ENCODE measurements at regions not wholly inside any gene's neighbourhood (a gene's known extent, or its start where the extent isn't known, plus 50 kb on each side); places are given as distances from the start of the nearest gene placed in this dataset.
A peak's percentile ranks its signal among the peaks of the same experiment; 100 is the strongest.

DNA sequence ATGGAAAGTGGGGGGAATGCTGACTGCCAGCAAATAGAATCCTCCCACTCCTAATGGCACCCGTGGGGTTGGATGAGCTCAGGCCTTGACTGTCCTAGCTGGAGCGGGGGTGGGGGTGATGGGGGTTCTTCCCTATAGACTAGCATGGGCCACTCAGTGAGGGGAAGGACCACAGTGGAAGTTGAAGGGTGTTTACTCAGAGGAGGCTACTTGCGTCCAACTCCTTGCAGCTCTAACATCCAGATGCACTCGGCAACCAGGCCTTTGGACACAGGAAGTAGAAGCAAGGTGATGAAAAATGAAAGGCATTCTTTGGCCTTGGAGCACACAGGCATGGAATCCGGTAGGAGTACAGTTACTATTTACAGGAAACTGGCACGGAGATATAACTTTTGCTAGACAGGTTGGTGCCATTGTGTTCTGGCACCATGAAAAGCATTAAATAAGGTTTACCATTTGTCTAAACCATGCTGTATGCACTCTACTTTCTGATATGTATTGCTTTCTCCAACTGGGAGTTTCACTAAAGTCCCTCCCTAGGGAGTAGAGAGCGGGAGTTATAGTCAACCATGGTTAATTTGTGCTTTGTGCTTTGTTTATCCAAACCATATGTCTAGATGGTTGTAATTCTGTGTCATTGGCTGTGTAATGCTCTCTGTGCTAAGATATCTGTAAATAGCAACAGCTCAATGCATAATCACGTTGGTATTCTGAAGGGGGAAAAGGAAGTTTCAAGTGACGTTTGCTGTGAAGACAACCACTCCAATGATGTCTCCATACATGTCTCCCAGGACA, 125.3 kb downstream of the TSHZ3 start:
- Histone ChIP-seq H3K4me1 (ENCODE audit: control insufficient read depth in 3 of 3, insufficient read depth in 2 of 3, low read depth in 1 of 3, low read length in 2 of 3) (no peaks in the 10 kb centered on the region), H3K4me3 (ENCODE audit: low read depth in 1 of 3, low read length in 3 of 3) (no peak overlapping the region), H3K9me3 (ENCODE audit: control insufficient read depth in 2 of 2, insufficient read depth in 1 of 2, low read depth in 1 of 2, low read length in 1 of 2) (no peaks in the 10 kb centered on the region), H3K27ac (ENCODE audit: low read depth in 1 of 3, low read length in 2 of 3) (peak overlapping the region in 1 of 3 donors; percentile 33), H3K27me3 (ENCODE audit: control insufficient read depth in 3 of 3, insufficient read depth in 3 of 3, low read length in 3 of 3) (no peaks in the 10 kb centered on the region), H3K36me3 (ENCODE audit: control insufficient read depth in 3 of 3, insufficient read depth in 2 of 3, low read depth in 1 of 3, low read length in 3 of 3) (no peaks in the 10 kb centered on the region)
- peak in 1 of 2 donors; percentile 12 for DNase-seq
- no peak for FAIRE-seq
- WGBS, 3 donors = 56 to 74% (median 66%) methylated on average over 9 of the region's 9 CpGs

- Histone ChIP-seq H3K4me3 (ENCODE audit: low read depth in 1 of 3, low read length in 3 of 3) (no peak overlapping the region), H3K36me3 (ENCODE audit: control insufficient read depth in 3 of 3, insufficient read depth in 2 of 3, low read depth in 1 of 3, low read length in 3 of 3) (no peaks in the 10 kb centered on the region), H3K27me3 (ENCODE audit: control insufficient read depth in 3 of 3, insufficient read depth in 3 of 3, low read length in 3 of 3) (no peaks in the 10 kb centered on the region), H3K27ac (ENCODE audit: low read depth in 1 of 3, low read length in 2 of 3) (no peak overlapping the region), H3K4me1 (ENCODE audit: control insufficient read depth in 3 of 3, insufficient read depth in 2 of 3, low read depth in 1 of 3, low read length in 2 of 3) (no peaks in the 10 kb centered on the region), H3K9me3 (ENCODE audit: control insufficient read depth in 2 of 2, insufficient read depth in 1 of 2, low read depth in 1 of 2, low read length in 1 of 2) (no peaks in the 10 kb centered on the region)
- FAIRE-seq (no peak), DNase-seq (peak in 1 of 2 donors; percentile 49)
- 64 to 68% (median 66%) methylated on average over 2 of the region's 2 CpGs for WGBS, 3 donors
Measured at GRCh38 chr19:31220540-31220939, 128.7 kb downstream of the TSHZ3 start.

GRCh38 chr19:31214997-31215396, 134.2 kb downstream of the TSHZ3 start:
- H3K9me3 ChIP-seq (ENCODE audit: control insufficient read depth in 2 of 2, insufficient read depth in 1 of 2, low read depth in 1 of 2, low read length in 1 of 2) = no peaks in the 10 kb centered on the region
- no peaks in the 10 kb centered on the region for H3K4me1 ChIP-seq (ENCODE audit: control insufficient read depth in 3 of 3, insufficient read depth in 2 of 3, low read depth in 1 of 3, low read length in 2 of 3)
- 81 to 90% (median 82%) methylated on average over 2 of the region's 2 CpGs for WGBS, 3 donors
- H3K27me3 ChIP-seq (ENCODE audit: control insufficient read depth in 3 of 3, insufficient read depth in 3 of 3, low read length in 3 of 3) = no peaks in the 10 kb centered on the region
- H3K36me3 ChIP-seq (ENCODE audit: control insufficient read depth in 3 of 3, insufficient read depth in 2 of 3, low read depth in 1 of 3, low read length in 3 of 3) = no peaks in the 10 kb centered on the region
- FAIRE-seq (no peak), DNase-seq (no peak)
- H3K27ac ChIP-seq (ENCODE audit: low read depth in 1 of 3, low read length in 2 of 3) = no peak overlapping the region
- H3K4me3 ChIP-seq (ENCODE audit: low read depth in 1 of 3, low read length in 3 of 3) = no peak overlapping the region

DNA sequence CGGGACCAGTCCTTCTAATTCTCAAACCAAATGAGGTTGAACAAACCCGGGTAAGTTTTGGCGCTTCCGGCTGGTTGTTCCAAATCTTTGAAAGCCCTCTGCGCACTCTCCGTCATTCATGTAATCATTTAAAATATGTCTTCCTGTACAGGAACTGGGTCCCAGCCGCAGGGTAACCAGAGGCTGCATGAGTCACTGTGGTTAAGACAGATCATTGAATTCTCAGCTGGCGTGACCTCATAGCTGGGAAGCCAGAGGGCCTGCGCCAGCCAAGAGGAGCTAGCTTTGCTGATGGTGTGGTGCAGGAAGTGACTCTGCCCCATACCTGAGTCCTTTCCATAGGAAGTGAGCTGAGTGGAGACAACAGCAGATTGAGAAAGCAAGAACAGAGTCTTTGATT, 135.2 kb downstream of the TSHZ3 start:
- no peak for FAIRE-seq

DNA sequence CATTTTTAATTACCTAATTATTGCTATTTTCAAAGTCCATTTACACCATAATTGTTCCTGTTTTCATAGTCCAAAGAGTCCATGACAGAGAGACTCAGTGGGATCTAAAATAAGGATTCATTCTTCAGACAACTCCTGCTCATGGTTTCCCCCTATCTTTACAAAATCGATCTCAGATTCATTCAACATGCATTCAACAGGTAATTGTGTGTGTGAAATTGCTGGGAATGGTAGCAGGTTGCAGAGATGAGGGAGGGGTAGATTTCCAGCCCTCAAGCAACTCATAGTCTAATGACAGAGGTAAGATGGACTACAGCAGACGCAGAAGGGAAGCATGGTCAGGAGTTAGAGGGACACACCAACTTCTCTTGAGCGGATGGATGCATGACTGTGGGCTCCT, 138.1 kb downstream of the TSHZ3 start:
- no peak overlapping the region for H3K4me3 ChIP-seq (ENCODE audit: low read depth in 1 of 3, low read length in 3 of 3)
- no peaks in the 10 kb centered on the region for H3K36me3 ChIP-seq (ENCODE audit: control insufficient read depth in 3 of 3, insufficient read depth in 2 of 3, low read depth in 1 of 3, low read length in 3 of 3)
- H3K27ac ChIP-seq (ENCODE audit: low read depth in 1 of 3, low read length in 2 of 3) = no peak overlapping the region
- H3K4me1 ChIP-seq (ENCODE audit: control insufficient read depth in 3 of 3, insufficient read depth in 2 of 3, low read depth in 1 of 3, low read length in 2 of 3) = no peaks in the 10 kb centered on the region
- FAIRE-seq (no peak), DNase-seq (no peak)
- no peaks in the 10 kb centered on the region for H3K9me3 ChIP-seq (ENCODE audit: control insufficient read depth in 2 of 2, insufficient read depth in 1 of 2, low read depth in 1 of 2, low read length in 1 of 2)
- H3K27me3 ChIP-seq (ENCODE audit: control insufficient read depth in 3 of 3, insufficient read depth in 3 of 3, low read length in 3 of 3) = no peaks in the 10 kb centered on the region
- 74 to 89% (median 82%) methylated on average over 3 of the region's 3 CpGs for WGBS, 3 donors

More for the DNA sequence above, 135.2 kb downstream of the TSHZ3 start:
- H3K27me3 ChIP-seq (ENCODE audit: control insufficient read depth in 3 of 3, insufficient read depth in 3 of 3, low read length in 3 of 3) = no peaks in the 10 kb centered on the region
- H3K4me3 ChIP-seq (ENCODE audit: low read depth in 1 of 3, low read length in 3 of 3) = no peak overlapping the region
- peak overlapping the region in 1 of 3 donors; percentile 43 for H3K27ac ChIP-seq (ENCODE audit: low read depth in 1 of 3, low read length in 2 of 3)
- H3K36me3 ChIP-seq (ENCODE audit: control insufficient read depth in 3 of 3, insufficient read depth in 2 of 3, low read depth in 1 of 3, low read length in 3 of 3) = no peaks in the 10 kb centered on the region
- peak; percentile 15 to 77 for DNase-seq
- no peaks in the 10 kb centered on the region for H3K4me1 ChIP-seq (ENCODE audit: control insufficient read depth in 3 of 3, insufficient read depth in 2 of 3, low read depth in 1 of 3, low read length in 2 of 3)
- H3K9me3 ChIP-seq (ENCODE audit: control insufficient read depth in 2 of 2, insufficient read depth in 1 of 2, low read depth in 1 of 2, low read length in 1 of 2) = no peaks in the 10 kb centered on the region
- 56 to 78% (median 69%) methylated on average over 9 of the region's 9 CpGs for WGBS, 3 donors

DNA sequence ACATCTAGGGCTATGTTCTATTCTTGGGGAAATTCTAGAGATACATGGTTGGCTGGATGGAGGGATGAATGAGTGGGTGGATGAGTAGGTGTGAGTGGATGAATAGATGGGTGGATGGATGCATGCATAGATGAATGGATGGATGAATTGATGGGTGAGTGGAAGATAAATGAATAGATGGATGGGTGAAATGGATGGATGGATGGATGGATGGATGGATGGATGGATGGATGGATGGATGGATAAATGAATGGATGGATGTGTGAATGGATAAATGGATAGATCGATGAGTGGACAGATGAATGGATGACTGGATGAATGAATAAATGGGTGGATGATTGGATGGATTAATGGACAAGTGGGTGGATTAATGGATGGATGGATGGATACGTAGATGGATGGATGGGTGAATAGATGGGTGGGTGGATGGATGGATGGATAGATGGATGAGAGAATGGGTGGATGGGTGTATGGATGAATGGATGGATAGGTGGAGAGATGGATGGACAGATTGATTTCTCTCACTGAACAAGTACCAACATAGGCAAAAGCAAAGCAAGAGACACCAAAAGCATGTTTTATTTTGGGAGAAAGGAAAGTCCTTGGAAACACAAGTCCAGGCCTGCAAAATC, 143.2 kb downstream of the TSHZ3 start:
- FAIRE-seq (no peak), DNase-seq (no peak)
- Histone ChIP-seq H3K27ac (ENCODE audit: low read depth in 1 of 3, low read length in 2 of 3) (no peak overlapping the region), H3K36me3 (ENCODE audit: control insufficient read depth in 3 of 3, insufficient read depth in 2 of 3, low read depth in 1 of 3, low read length in 3 of 3) (no peaks in the 10 kb centered on the region), H3K4me1 (ENCODE audit: control insufficient read depth in 3 of 3, insufficient read depth in 2 of 3, low read depth in 1 of 3, low read length in 2 of 3) (no peaks in the 10 kb centered on the region), H3K9me3 (ENCODE audit: control insufficient read depth in 2 of 2, insufficient read depth in 1 of 2, low read depth in 1 of 2, low read length in 1 of 2) (no peaks in the 10 kb centered on the region), H3K27me3 (ENCODE audit: control insufficient read depth in 3 of 3, insufficient read depth in 3 of 3, low read length in 3 of 3) (no peaks in the 10 kb centered on the region), H3K4me3 (ENCODE audit: low read depth in 1 of 3, low read length in 3 of 3) (no peak overlapping the region)
- 80 to 91% (median 89%) methylated on average over 2 of the region's 2 CpGs for WGBS, 3 donors

DNA sequence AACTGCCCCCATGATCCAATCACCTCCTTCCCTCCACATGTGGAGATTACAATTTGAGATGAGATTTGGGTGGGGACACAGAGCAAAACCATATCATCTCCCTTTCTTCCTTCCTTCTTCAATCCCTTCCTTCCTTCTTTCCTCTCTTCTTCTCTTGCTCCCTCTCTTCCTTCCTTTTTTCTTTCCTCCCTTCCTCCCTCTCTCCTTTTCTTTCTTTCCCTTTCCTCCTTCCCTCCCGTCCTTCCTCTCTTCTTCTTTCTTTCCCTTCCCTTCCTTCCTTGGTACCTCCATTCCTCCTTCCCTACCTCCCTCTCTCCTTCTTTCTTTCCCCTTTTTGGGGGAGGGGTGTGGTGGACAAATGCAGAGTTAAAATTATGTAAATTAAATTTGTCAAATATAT, 145.1 kb downstream of the TSHZ3 start:
- WGBS, 3 donors = 53 to 78% (median 69%) methylated on average over 1 of the region's 1 CpG
- FAIRE-seq = no peak

GRCh38 chr19:31185261-31185660, 164.0 kb downstream of the TSHZ3 start:
- H3K36me3 ChIP-seq (ENCODE audit: control insufficient read depth in 3 of 3, insufficient read depth in 2 of 3, low read depth in 1 of 3, low read length in 3 of 3) = no peaks in the 10 kb centered on the region
- DNase-seq (no peak), FAIRE-seq (no peak)
- no peaks in the 10 kb centered on the region for H3K4me1 ChIP-seq (ENCODE audit: control insufficient read depth in 3 of 3, insufficient read depth in 2 of 3, low read depth in 1 of 3, low read length in 2 of 3)
- H3K4me3 ChIP-seq (ENCODE audit: low read depth in 1 of 3, low read length in 3 of 3) = no peak overlapping the region
- WGBS, 3 donors = 85 to 87% (median 86%) methylated on average over 2 of the region's 2 CpGs
- H3K27ac ChIP-seq (ENCODE audit: low read depth in 1 of 3, low read length in 2 of 3) = no peak overlapping the region
- H3K9me3 ChIP-seq (ENCODE audit: control insufficient read depth in 2 of 2, insufficient read depth in 1 of 2, low read depth in 1 of 2, low read length in 1 of 2) = no peaks in the 10 kb centered on the region
- no peaks in the 10 kb centered on the region for H3K27me3 ChIP-seq (ENCODE audit: control insufficient read depth in 3 of 3, insufficient read depth in 3 of 3, low read length in 3 of 3)

More for the DNA sequence above, 145.1 kb downstream of the TSHZ3 start:
- Histone ChIP-seq H3K9me3 (ENCODE audit: control insufficient read depth in 2 of 2, insufficient read depth in 1 of 2, low read depth in 1 of 2, low read length in 1 of 2) (no peaks in the 10 kb centered on the region), H3K27me3 (ENCODE audit: control insufficient read depth in 3 of 3, insufficient read depth in 3 of 3, low read length in 3 of 3) (no peaks in the 10 kb centered on the region), H3K27ac (ENCODE audit: low read depth in 1 of 3, low read length in 2 of 3) (no peak overlapping the region), H3K4me3 (ENCODE audit: low read depth in 1 of 3, low read length in 3 of 3) (no peak overlapping the region), H3K4me1 (ENCODE audit: control insufficient read depth in 3 of 3, insufficient read depth in 2 of 3, low read depth in 1 of 3, low read length in 2 of 3) (no peaks in the 10 kb centered on the region), H3K36me3 (ENCODE audit: control insufficient read depth in 3 of 3, insufficient read depth in 2 of 3, low read depth in 1 of 3, low read length in 3 of 3) (no peaks in the 10 kb centered on the region)
- DNase-seq = no peak
